HCT116 (cell line): ENCODE measurements at regions not wholly inside any gene's neighbourhood (a gene's known extent, or its start where the extent isn't known, plus 50 kb on each side); places are given as distances from the start of the nearest gene placed in this dataset.

Experiments
- ATAC-seq: fragments of 200-7000 bp; cut with Tn5 transposase; 2 replicates; pipeline ENCODE4 v1.9.1; 2020; ENCODE audit warnings: mild to moderate bottlenecking, moderate library complexity
- BruUV-seq: library from RNA; stranded (reverse); fragments of 400-500 nt; replicated peaks from 2 replicates; lab custom pipeline; 2021; lab: Mats Ljungman, UMichigan
- CTCF ChIA-PET: fragments of 300-600 bp; sonication (Branson Sonifier 250); formaldehyde crosslinking; loops from one replicate; lab custom pipeline; 2021; ENCODE audit warnings: antibody characterized with exemption; lab: Charles Lee
- POLR2A ChIA-PET: fragments of 300-600, 350-600 bp; sonication (Branson Sonifier 250); formaldehyde crosslinking; loops from one replicate; lab custom pipeline; 2021; ENCODE audit warnings: antibody characterized with exemption; lab: Charles Lee
- RAD21 ChIA-PET, 2 experiments: fragments of 300-600 bp; sonication (Branson Sonifier 250); formaldehyde crosslinking; loops; one replicate each; lab custom pipeline; 2023; ENCODE audit warnings: low total read pairs in 2 of 2; ENCODE audit not compliant: uncharacterized antibody in 2 of 2, unreplicated experiment in 2 of 2, low non-redundant PET in 1 of 2; lab: Charles Lee
- DNase-seq: peaks from one replicate; pipeline ENCODE4 v3.0.0-alpha.2; 2010; ENCODE audit warnings: low read depth, low spot score
- H2AFZ ChIP-seq: fragments of 200-600 bp; shearing (Covaris generic), sonication (generic); 2 replicates; pipeline ENCODE4 v1.6.1; 2017; ENCODE audit warnings: low read depth, mixed run types, mixed read lengths, antibody characterized with exemption, low read length; ENCODE audit not compliant: poor library complexity, severe bottlenecking
- H3K27ac ChIP-seq: 2 replicates; pipeline ENCODE4 v1.5.1; 2012; ENCODE audit warnings: low read depth, low read length
- H3K27me3 ChIP-seq: fragments of 200-600 bp; sonication (generic); 2 replicates; pipeline ENCODE4 v1.6.1; 2016; ENCODE audit warnings: mixed run types, low read length, mixed read lengths; ENCODE audit not compliant: insufficient read depth
- H3K36me3 ChIP-seq, 2 experiments: fragments of 200-500 bp in 1 of 2; fragments of 200-600 bp in 1 of 2; sonication (Bioruptor generic) in 1 of 2; sonication (generic) in 1 of 2; 2 replicates each; pipeline versions ENCODE4 v1.5.1 to v1.6.1; 2014 to 2016; ENCODE audit warnings: low read length in 2 of 2, inconsistent platforms in 1 of 2, mixed read lengths in 1 of 2, mixed run types in 1 of 2; ENCODE audit not compliant: insufficient read depth in 2 of 2, control insufficient read depth in 1 of 2
- H3K4me1 ChIP-seq, 2 experiments: fragments of 200-600 bp in 1 of 2; sonication (generic) in 1 of 2; 2 replicates each; pipeline versions ENCODE4 v1.5.1 to v1.6.1; 2012 to 2017; ENCODE audit warnings: low read length in 2 of 2, inconsistent platforms in 1 of 2, mild to moderate bottlenecking in 1 of 2, mixed read lengths in 1 of 2, mixed run types in 1 of 2, moderate library complexity in 1 of 2; ENCODE audit not compliant: insufficient read depth in 2 of 2, control insufficient read depth in 1 of 2
- H3K4me2 ChIP-seq: fragments of 200-600 bp; sonication (generic); 2 replicates; pipeline ENCODE4 v1.6.1; 2017; ENCODE audit warnings: mixed run types, low read length, mixed read lengths
- H3K4me3 ChIP-seq, 2 experiments: fragments of 200-600 bp in 1 of 2; sonication (generic) in 1 of 2; replicated peaks in 1 of 2; 2 replicates each; pipeline ENCODE4 v1.5.1; 2011 to 2016; ENCODE audit warnings: low read length in 2 of 2, control low read depth in 1 of 2, low read depth in 1 of 2, mild to moderate bottlenecking in 1 of 2, mixed read lengths in 1 of 2, mixed run types in 1 of 2
- H3K79me2 ChIP-seq: fragments of 200-600 bp; sonication (generic); 2 replicates; pipeline ENCODE4 v1.6.1; 2017; ENCODE audit warnings: mild to moderate bottlenecking, mixed run types, low read length, moderate library complexity, mixed read lengths; ENCODE audit not compliant: insufficient read depth
- H3K9ac ChIP-seq: fragments of 200-600 bp; sonication (generic); 2 replicates; pipeline ENCODE4 v1.6.1; 2016; ENCODE audit warnings: low read length, mixed read lengths
- H3K9me2 ChIP-seq: fragments of 200-600 bp; sonication (generic), shearing (Covaris generic); 2 replicates; pipeline ENCODE4 v1.6.1; 2017; ENCODE audit warnings: mixed run types, mild to moderate bottlenecking, moderate library complexity; ENCODE audit not compliant: insufficient read depth
- H3K9me3 ChIP-seq, 2 experiments: fragments of 200-500 bp in 1 of 2; fragments of 200-600 bp in 1 of 2; sonication (Bioruptor generic) in 1 of 2; sonication (generic) in 1 of 2; 2 replicates each; pipeline ENCODE4 v1.6.1; 2014 to 2017; ENCODE audit warnings: low read length in 2 of 2, mixed read lengths in 2 of 2, inconsistent platforms in 1 of 2, low read depth in 1 of 2, mild to moderate bottlenecking in 1 of 2, mixed run types in 1 of 2, moderate library complexity in 1 of 2; ENCODE audit not compliant: control insufficient read depth in 1 of 2, insufficient read depth in 1 of 2
- H4K20me1 ChIP-seq: fragments of 200-600 bp; sonication (generic), shearing (Covaris generic); 2 replicates; pipeline ENCODE4 v1.6.1; 2017; ENCODE audit warnings: mixed run types, mild to moderate bottlenecking, moderate library complexity; ENCODE audit not compliant: insufficient read depth
- CBX3 ChIP-seq: IDR thresholded peaks from 2 replicates; pipeline ENCODE4 v1.6.1; 2012; ENCODE audit warnings: low read depth
- ELF1 ChIP-seq: IDR thresholded peaks from 2 replicates; pipeline ENCODE4 v1.6.1; 2012; ENCODE audit warnings: low read depth, borderline replicate concordance
- EZH2 ChIP-seq: fragments of 200-600 bp; sonication (generic); IDR thresholded peaks from 2 replicates; pipeline ENCODE4 v1.6.1; 2017; ENCODE audit warnings: antibody characterized with exemption, mixed run types
- JUND ChIP-seq: IDR thresholded peaks from 2 replicates; pipeline ENCODE4 v1.6.1; 2012
- POLR2AphosphoS5 ChIP-seq: IDR thresholded peaks from 2 replicates; pipeline ENCODE4 v1.6.1; 2011; ENCODE audit warnings: mild to moderate bottlenecking, low read depth, low read length, moderate library complexity
- SP1 ChIP-seq: IDR thresholded peaks from 2 replicates; pipeline ENCODE4 v1.6.1; 2012; ENCODE audit warnings: low read depth
- SRF ChIP-seq: IDR thresholded peaks from 2 replicates; pipeline ENCODE4 v1.6.1; 2012; ENCODE audit warnings: low read depth
- TCF7L2 ChIP-seq: IDR thresholded peaks from 2 replicates; pipeline ENCODE4 v1.7.0; 2011; ENCODE audit warnings: borderline replicate concordance, inconsistent platforms; ENCODE audit not compliant: insufficient read depth, insufficient read length; ENCODE audit errors: extremely low read depth
- YY1 ChIP-seq: IDR thresholded peaks from 2 replicates; pipeline ENCODE4 v1.6.1; 2011; ENCODE audit warnings: low read length, low read depth, moderate library complexity, mild to moderate bottlenecking; ENCODE audit not compliant: insufficient replicate concordance; ENCODE audit errors: extremely low read depth
- ZFX ChIP-seq: fragments of 450-650 bp; IDR thresholded peaks from 2 replicates; pipeline ENCODE4 v1.6.1; 2017
- ZNF274 ChIP-seq: fragments of 200-500 bp; sonication (Bioruptor generic); IDR thresholded peaks from 2 replicates; pipeline ENCODE4 v1.6.1; 2014; ENCODE audit warnings: mild to moderate bottlenecking, low read depth, low read length, inconsistent platforms
- intact Hi-C: fragments of 100-400 bp; cut with micrococcal nuclease; formaldehyde crosslinking; loops from 2 replicates; pipeline ENCODE4 v1.10.0; 2022
- TF ChIP-seq, protein P1 (sequence below), 3 experiments: fragments of 200-600 bp in 1 of 3; sonication (generic) in 1 of 3; IDR thresholded peaks in 2 of 3; conservative IDR thresholded peaks in 1 of 3; 2 replicates each; pipeline ENCODE4 v1.5.1; 2012 to 2017; ENCODE audit warnings: low read depth in 2 of 3, low read length in 2 of 3, antibody characterized with exemption in 1 of 3, borderline replicate concordance in 1 of 3, control low read depth in 1 of 3, mild to moderate bottlenecking in 1 of 3, mixed read lengths in 1 of 3, mixed run types in 1 of 3, moderate library complexity in 1 of 3; ENCODE audit not compliant: insufficient read depth in 1 of 3
- TF ChIP-seq, protein P2 (sequence below): IDR thresholded peaks from 2 replicates; pipeline ENCODE4 v1.6.1; 2011; ENCODE audit warnings: mild to moderate bottlenecking, low read length, moderate library complexity; ENCODE audit not compliant: insufficient replicate concordance; ENCODE audit errors: extremely low read depth

DNA sequence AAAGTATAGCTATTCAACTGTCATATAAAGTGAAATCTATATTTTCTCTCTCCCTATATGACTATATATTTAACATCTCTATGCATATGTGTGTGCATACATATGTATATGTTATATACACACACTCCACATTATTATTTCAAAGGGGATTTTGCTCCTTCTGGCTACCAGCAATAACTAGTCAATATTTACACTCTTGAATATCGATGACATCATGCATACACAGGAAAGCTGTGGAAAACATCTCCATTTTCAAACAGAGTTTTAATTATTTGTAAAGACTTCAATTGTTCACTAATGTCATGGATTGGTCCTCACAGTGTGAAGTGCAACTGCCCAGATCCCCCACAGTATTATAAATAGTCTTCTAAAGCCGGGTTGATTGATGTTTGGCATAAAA lies 195.9 kb upstream of the TCF4 start:
- no peak overlapping the region for H2AFZ ChIP-seq
- H3K4me2 ChIP-seq = no peak overlapping the region
- H3K27ac ChIP-seq = no peak overlapping the region
- H3K4me3 ChIP-seq = no peak overlapping the region
- POLR2A ChIA-PET = no interaction called here
- CTCF ChIA-PET = no interaction called here
- peaks cover 25 to 37% of the 10 kb centered on the region in 2 experiments; a peak in 2 of 4 replicates for H3K9me3 ChIP-seq
- intact Hi-C loops = no loop called here
- no peak overlapping the region for H3K9ac ChIP-seq
- no peaks in the 10 kb centered on the region for H4K20me1 ChIP-seq
- no peaks in the 10 kb centered on the region for H3K27me3 ChIP-seq
- no peaks in the 10 kb centered on the region for H3K36me3 ChIP-seq
- no peak for ATAC-seq
- TF ChIP-seq SP1 = no peak
- TF ChIP-seq EZH2 = no peak
- TF ChIP-seq CBX3 = no peak
- TF ChIP-seq POLR2AphosphoS5 = no peak
- no peak for TF ChIP-seq JUND
- no peak for TF ChIP-seq YY1
- BruUV-seq = no TSS peak
- H3K4me1 ChIP-seq = no peaks in the 10 kb centered on the region
- DNase-seq = no peak
- RAD21 ChIA-PET = no interaction called here
- no peaks in the 10 kb centered on the region for H3K79me2 ChIP-seq
- H3K9me2 ChIP-seq = no peaks in the 10 kb centered on the region

DNA sequence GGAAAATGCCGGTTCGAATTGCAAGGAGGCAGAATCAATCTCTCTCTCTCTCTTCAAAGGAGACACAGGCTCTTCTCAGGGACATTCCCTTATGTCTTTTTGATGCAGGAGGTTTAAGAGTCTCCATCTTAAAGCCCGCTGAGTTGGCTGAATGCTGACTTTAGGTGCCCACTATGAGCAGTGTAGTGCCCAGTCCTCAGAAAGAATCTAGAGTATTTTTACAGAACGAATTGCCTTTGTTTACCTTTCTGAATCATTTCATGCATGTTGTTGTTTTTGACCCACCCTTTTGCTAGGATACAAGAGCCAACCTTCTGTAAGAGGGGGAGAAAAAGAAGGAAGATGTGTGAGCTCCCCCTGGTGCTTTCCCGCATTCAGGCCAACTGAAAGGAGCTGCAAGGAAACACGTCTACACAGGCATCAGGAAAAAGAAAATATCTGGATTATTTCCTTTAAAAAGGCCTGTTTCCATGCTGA lies 193.5 kb upstream of the TCF4 start:
- Histone ChIP-seq H3K27ac (no peak overlapping the region), H3K4me2 (no peak overlapping the region), H3K36me3 (no peaks in the 10 kb centered on the region), H4K20me1 (no peaks in the 10 kb centered on the region), H3K4me3 (no peak overlapping the region), H3K9ac (no peak overlapping the region), H2AFZ (no peak overlapping the region), H3K27me3 (no peaks in the 10 kb centered on the region), H3K9me3 (peaks cover 18 to 32% of the 10 kb centered on the region in 2 experiments; a peak in 2 of 4 replicates), H3K79me2 (no peaks in the 10 kb centered on the region), H3K9me2 (no peaks in the 10 kb centered on the region), H3K4me1 (no peaks in the 10 kb centered on the region)
- DNase-seq (no peak), ATAC-seq (no peak)
- CTCF ChIA-PET = no interaction called here
- BruUV-seq = no TSS peak
- intact Hi-C loops = no loop called here
- POLR2A ChIA-PET = no interaction called here
- RAD21 ChIA-PET = no interaction called here
- TF ChIP-seq ZFX (no peak), SRF (no peak), ELF1 (no peak), ZNF274 (no peak), TCF7L2 (no peak), JUND (no peak)
- TF ChIP-seq, protein P1, sequence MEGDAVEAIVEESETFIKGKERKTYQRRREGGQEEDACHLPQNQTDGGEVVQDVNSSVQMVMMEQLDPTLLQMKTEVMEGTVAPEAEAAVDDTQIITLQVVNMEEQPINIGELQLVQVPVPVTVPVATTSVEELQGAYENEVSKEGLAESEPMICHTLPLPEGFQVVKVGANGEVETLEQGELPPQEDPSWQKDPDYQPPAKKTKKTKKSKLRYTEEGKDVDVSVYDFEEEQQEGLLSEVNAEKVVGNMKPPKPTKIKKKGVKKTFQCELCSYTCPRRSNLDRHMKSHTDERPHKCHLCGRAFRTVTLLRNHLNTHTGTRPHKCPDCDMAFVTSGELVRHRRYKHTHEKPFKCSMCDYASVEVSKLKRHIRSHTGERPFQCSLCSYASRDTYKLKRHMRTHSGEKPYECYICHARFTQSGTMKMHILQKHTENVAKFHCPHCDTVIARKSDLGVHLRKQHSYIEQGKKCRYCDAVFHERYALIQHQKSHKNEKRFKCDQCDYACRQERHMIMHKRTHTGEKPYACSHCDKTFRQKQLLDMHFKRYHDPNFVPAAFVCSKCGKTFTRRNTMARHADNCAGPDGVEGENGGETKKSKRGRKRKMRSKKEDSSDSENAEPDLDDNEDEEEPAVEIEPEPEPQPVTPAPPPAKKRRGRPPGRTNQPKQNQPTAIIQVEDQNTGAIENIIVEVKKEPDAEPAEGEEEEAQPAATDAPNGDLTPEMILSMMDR (IDR thresholded peaks at IDR 0.05 in 2 of 3, conservative IDR thresholded peaks at IDR 0.05 in 1 of 3; ENCODE audit: borderline replicate concordance in 1 of 3, insufficient read depth in 1 of 3, low read depth in 2 of 3, low read length in 2 of 3) = no peak
- TF ChIP-seq, protein P2, sequence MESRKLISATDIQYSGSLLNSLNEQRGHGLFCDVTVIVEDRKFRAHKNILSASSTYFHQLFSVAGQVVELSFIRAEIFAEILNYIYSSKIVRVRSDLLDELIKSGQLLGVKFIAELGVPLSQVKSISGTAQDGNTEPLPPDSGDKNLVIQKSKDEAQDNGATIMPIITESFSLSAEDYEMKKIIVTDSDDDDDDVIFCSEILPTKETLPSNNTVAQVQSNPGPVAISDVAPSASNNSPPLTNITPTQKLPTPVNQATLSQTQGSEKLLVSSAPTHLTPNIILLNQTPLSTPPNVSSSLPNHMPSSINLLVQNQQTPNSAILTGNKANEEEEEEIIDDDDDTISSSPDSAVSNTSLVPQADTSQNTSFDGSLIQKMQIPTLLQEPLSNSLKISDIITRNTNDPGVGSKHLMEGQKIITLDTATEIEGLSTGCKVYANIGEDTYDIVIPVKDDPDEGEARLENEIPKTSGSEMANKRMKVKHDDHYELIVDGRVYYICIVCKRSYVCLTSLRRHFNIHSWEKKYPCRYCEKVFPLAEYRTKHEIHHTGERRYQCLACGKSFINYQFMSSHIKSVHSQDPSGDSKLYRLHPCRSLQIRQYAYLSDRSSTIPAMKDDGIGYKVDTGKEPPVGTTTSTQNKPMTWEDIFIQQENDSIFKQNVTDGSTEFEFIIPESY = no peak
